H1 (cell line): ENCODE measurements at regions not wholly inside any gene's neighbourhood (a gene's known extent, or its start where the extent isn't known, plus 50 kb on each side); places are given as distances from the start of the nearest gene placed in this dataset.

Experiments
- CHD7 ChIP-seq: fragments of 300-600 bp; sonication (generic); IDR thresholded peaks from 2 replicates; pipeline ENCODE4 v1.7.1; 2012; ENCODE audit warnings: low read length, moderate library complexity, mild to moderate bottlenecking, inconsistent platforms; ENCODE audit not compliant: insufficient replicate concordance

DNA sequence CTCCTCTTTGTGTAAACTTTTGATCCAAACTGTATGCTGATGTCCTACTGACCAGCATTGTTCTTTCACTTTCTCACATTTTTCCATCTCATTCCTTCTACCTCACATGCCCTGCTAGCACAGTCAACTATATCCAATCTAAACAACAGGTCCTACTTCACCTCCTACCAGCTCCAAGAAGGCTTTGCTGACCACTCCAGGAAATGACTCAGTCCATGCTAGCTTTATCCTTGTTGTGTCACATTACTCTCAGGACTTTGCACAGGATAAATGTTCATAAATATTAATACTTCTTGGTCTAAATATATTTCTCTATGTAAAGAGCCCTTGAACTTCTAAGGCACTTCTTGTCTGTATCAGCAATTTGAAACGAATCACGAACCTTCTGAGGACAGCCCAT lies 64.9 kb upstream of the PCED1B start (continued):
- no peak for TF ChIP-seq CHD7
